ENCODE measurements at regions not wholly inside any gene's neighbourhood (a gene's known extent, or its start where the extent isn't known, plus 50 kb on each side); places are given as distances from the start of the nearest gene placed in this dataset.
"Not testable (repeated sequence)": the region's sequence is repeated elsewhere in the genome, so short reads cannot be mapped to it uniquely, and the experiment has no call there.

DNA sequence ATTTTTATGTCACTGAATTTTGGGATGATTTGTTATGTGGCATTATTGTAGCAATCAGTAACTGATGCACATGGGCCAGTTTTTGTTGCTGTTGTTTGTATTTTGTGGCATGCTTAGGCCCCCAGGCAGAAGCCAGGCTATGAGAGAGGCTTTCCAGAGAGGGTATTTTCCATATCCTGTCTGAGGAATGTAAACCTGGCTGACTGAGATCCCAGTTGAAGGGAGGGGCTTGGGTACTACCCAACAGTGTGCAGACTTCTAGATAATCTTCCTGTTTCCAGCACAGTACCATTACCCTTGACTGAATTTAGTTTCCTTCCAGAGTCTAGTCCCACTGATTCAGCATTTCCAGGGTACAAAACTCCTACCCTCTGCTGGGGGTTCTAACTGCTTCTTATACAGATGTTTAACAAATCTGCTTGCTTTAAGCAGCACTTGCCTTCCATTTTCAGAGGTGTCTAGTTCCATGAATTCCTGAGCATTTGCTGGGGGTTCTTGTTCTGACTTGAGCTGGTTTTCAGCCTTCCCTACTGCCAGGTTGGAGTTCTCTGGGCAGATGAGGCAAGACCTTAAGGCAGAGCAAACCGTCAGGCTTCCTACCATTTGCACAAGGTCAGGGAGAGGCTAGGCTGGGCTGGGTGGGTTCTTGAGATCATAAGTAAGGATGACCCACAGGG is 104.7 kb upstream of the EGFL6 start:
- H3K4me3 ChIP-seq (ENCODE audit: low read length): no peak overlapping the region
- H3K36me3 ChIP-seq (ENCODE audit: control insufficient read depth, insufficient read depth, low read length): no peaks in the 10 kb centered on the region
- no CpG with 5 or more reads among the region's 1 CpG for WGBS (ENCODE audit: insufficient coverage, low lambda C conversion rate)
- no peaks in the 10 kb centered on the region for H3K4me1 ChIP-seq (ENCODE audit: control insufficient read depth, insufficient read depth, low read length)
- no peaks in the 10 kb centered on the region for H3K27me3 ChIP-seq (ENCODE audit: control insufficient read depth, insufficient read depth, low read length)
- H3K27ac ChIP-seq (ENCODE audit: low read length): no peak overlapping the region
- no peak for DNase-seq
- H3K9me3 ChIP-seq (ENCODE audit: control insufficient read depth, low read depth, low read length): no peaks in the 10 kb centered on the region

DNA sequence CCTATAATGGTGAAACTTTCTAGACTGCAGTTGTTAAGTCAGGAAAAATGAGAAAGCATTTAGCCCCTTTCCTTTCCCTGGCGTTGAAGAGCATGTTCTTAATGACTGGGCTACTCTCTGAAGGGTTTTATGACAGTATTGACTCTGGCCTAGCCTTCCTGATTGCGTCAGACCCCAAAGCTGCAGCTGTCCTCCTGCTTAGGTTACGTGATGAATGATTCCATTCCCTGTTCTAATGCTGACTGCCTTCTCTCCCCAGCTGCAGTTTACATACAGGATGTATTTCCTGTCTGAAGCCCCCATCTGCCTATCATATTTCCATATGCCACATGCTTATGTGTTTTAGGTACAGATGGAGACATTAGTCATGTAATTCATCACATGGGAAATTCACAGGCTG is 105.8 kb upstream of the EGFL6 start:
- H3K27ac ChIP-seq (ENCODE audit: low read length): peak overlapping the region; percentile 40
- H3K4me1 ChIP-seq (ENCODE audit: control insufficient read depth, insufficient read depth, low read length): no peaks in the 10 kb centered on the region
- H3K9me3 ChIP-seq (ENCODE audit: control insufficient read depth, low read depth, low read length): no peaks in the 10 kb centered on the region
- WGBS (ENCODE audit: insufficient coverage, low lambda C conversion rate): no CpG with 5 or more reads among the region's 3 CpGs
- no peaks in the 10 kb centered on the region for H3K27me3 ChIP-seq (ENCODE audit: control insufficient read depth, insufficient read depth, low read length)
- peak; percentile 69 to 84 for DNase-seq
- no peak overlapping the region for H3K4me3 ChIP-seq (ENCODE audit: low read length)
- no peaks in the 10 kb centered on the region for H3K36me3 ChIP-seq (ENCODE audit: control insufficient read depth, insufficient read depth, low read length)

GRCh38 chrX:13452283-13452682 is 117.1 kb upstream of the EGFL6 start:
- Histone ChIP-seq H3K27ac (ENCODE audit: low read length) (no peak overlapping the region), H3K36me3 (ENCODE audit: control insufficient read depth, insufficient read depth, low read length) (no peaks in the 10 kb centered on the region), H3K27me3 (ENCODE audit: control insufficient read depth, insufficient read depth, low read length) (no peaks in the 10 kb centered on the region), H3K4me1 (ENCODE audit: control insufficient read depth, insufficient read depth, low read length) (no peaks in the 10 kb centered on the region), H3K4me3 (ENCODE audit: low read length) (no peak overlapping the region), H3K9me3 (ENCODE audit: control insufficient read depth, low read depth, low read length) (no peaks in the 10 kb centered on the region)
- no CpG with 5 or more reads among the region's 7 CpGs for WGBS (ENCODE audit: insufficient coverage, low lambda C conversion rate)
- no peak for DNase-seq

GRCh38 chrX:13449441-13449840 is 120.0 kb upstream of the EGFL6 start:
- Histone ChIP-seq H3K9me3 (ENCODE audit: control insufficient read depth, low read depth, low read length) (no peaks in the 10 kb centered on the region), H3K4me1 (ENCODE audit: control insufficient read depth, insufficient read depth, low read length) (no peaks in the 10 kb centered on the region), H3K4me3 (ENCODE audit: low read length) (no peak overlapping the region), H3K27me3 (ENCODE audit: control insufficient read depth, insufficient read depth, low read length) (no peaks in the 10 kb centered on the region), H3K36me3 (ENCODE audit: control insufficient read depth, insufficient read depth, low read length) (no peaks in the 10 kb centered on the region), H3K27ac (ENCODE audit: low read length) (no peak overlapping the region)
- DNase-seq: no peak

GRCh38 chrX:13448941-13449340 is 120.5 kb upstream of the EGFL6 start:
- Histone ChIP-seq H3K27me3 (ENCODE audit: control insufficient read depth, insufficient read depth, low read length) (no peaks in the 10 kb centered on the region), H3K4me3 (ENCODE audit: low read length) (no peak overlapping the region), H3K27ac (ENCODE audit: low read length) (no peak overlapping the region), H3K9me3 (ENCODE audit: control insufficient read depth, low read depth, low read length) (no peaks in the 10 kb centered on the region), H3K4me1 (ENCODE audit: control insufficient read depth, insufficient read depth, low read length) (no peaks in the 10 kb centered on the region), H3K36me3 (ENCODE audit: control insufficient read depth, insufficient read depth, low read length) (no peaks in the 10 kb centered on the region)
- DNase-seq: no peak
- WGBS (ENCODE audit: insufficient coverage, low lambda C conversion rate): no CpG with 5 or more reads among the region's 2 CpGs

GRCh38 chrX:13441608-13442007 is 121.8 kb upstream of the ATXN3L start:
- H3K4me1 ChIP-seq (ENCODE audit: control insufficient read depth, insufficient read depth, low read length); H3K4me3 ChIP-seq (ENCODE audit: low read length); DNase-seq; H3K27ac ChIP-seq (ENCODE audit: low read length); H3K27me3 ChIP-seq (ENCODE audit: control insufficient read depth, insufficient read depth, low read length); H3K9me3 ChIP-seq (ENCODE audit: control insufficient read depth, low read depth, low read length); H3K36me3 ChIP-seq (ENCODE audit: control insufficient read depth, insufficient read depth, low read length): not testable (repeated sequence)
- WGBS (ENCODE audit: insufficient coverage, low lambda C conversion rate): no CpG with 5 or more reads among the region's 5 CpGs

- WGBS (ENCODE audit: insufficient coverage, low lambda C conversion rate): no CpG with 5 or more reads among the region's 2 CpGs
- Histone ChIP-seq H3K36me3 (ENCODE audit: control insufficient read depth, insufficient read depth, low read length) (no peaks in the 10 kb centered on the region), H3K4me1 (ENCODE audit: control insufficient read depth, insufficient read depth, low read length) (no peaks in the 10 kb centered on the region), H3K27ac (ENCODE audit: low read length) (no peak overlapping the region), H3K4me3 (ENCODE audit: low read length) (no peak overlapping the region), H3K27me3 (ENCODE audit: control insufficient read depth, insufficient read depth, low read length) (no peaks in the 10 kb centered on the region), H3K9me3 (ENCODE audit: control insufficient read depth, low read depth, low read length) (no peaks in the 10 kb centered on the region)
- no peak for DNase-seq
These were observed 120.3 kb upstream of the ATXN3L start for GRCh38 chrX:13440176-13440575.

GRCh38 chrX:13433298-13433605 is 113.4 kb upstream of the ATXN3L start:
- Histone ChIP-seq H3K4me3 (ENCODE audit: low read length) (no peak overlapping the region), H3K27ac (ENCODE audit: low read length) (no peak overlapping the region), H3K4me1 (ENCODE audit: control insufficient read depth, insufficient read depth, low read length) (no peaks in the 10 kb centered on the region), H3K27me3 (ENCODE audit: control insufficient read depth, insufficient read depth, low read length) (no peaks in the 10 kb centered on the region), H3K9me3 (ENCODE audit: control insufficient read depth, low read depth, low read length) (no peaks in the 10 kb centered on the region), H3K36me3 (ENCODE audit: control insufficient read depth, insufficient read depth, low read length) (no peaks in the 10 kb centered on the region)
- no CpG with 5 or more reads among the region's 2 CpGs for WGBS (ENCODE audit: insufficient coverage, low lambda C conversion rate)
- no peak for DNase-seq

- H3K4me1 ChIP-seq (ENCODE audit: control insufficient read depth, insufficient read depth, low read length): no peaks in the 10 kb centered on the region
- DNase-seq: peak; percentile 22 to 30
- WGBS (ENCODE audit: insufficient coverage, low lambda C conversion rate): 100% methylated on average over 2 of the region's 4 CpGs
- H3K27ac ChIP-seq (ENCODE audit: low read length): peak overlapping the region; percentile 26
- no peaks in the 10 kb centered on the region for H3K36me3 ChIP-seq (ENCODE audit: control insufficient read depth, insufficient read depth, low read length)
- H3K4me3 ChIP-seq (ENCODE audit: low read length): no peak overlapping the region
- H3K27me3 ChIP-seq (ENCODE audit: control insufficient read depth, insufficient read depth, low read length): no peaks in the 10 kb centered on the region
- H3K9me3 ChIP-seq (ENCODE audit: control insufficient read depth, low read depth, low read length): no peaks in the 10 kb centered on the region
These were observed 112.8 kb upstream of the ATXN3L start for GRCh38 chrX:13432414-13433297.

GRCh38 chrX:13430136-13430827 is 110.4 kb upstream of the ATXN3L start:
- no peaks in the 10 kb centered on the region for H3K9me3 ChIP-seq (ENCODE audit: control insufficient read depth, low read depth, low read length)
- H3K4me3 ChIP-seq (ENCODE audit: low read length): no peak overlapping the region
- no CpG with 5 or more reads among the region's 6 CpGs for WGBS (ENCODE audit: insufficient coverage, low lambda C conversion rate)
- H3K4me1 ChIP-seq (ENCODE audit: control insufficient read depth, insufficient read depth, low read length): no peaks in the 10 kb centered on the region
- H3K27ac ChIP-seq (ENCODE audit: low read length): no peak overlapping the region
- H3K36me3 ChIP-seq (ENCODE audit: control insufficient read depth, insufficient read depth, low read length): no peaks in the 10 kb centered on the region
- H3K27me3 ChIP-seq (ENCODE audit: control insufficient read depth, insufficient read depth, low read length): no peaks in the 10 kb centered on the region
- DNase-seq: no peak

All from large intestine (tissue), 3 donors.